Gastroesophageal sphincter (tissue), 3 donors: ENCODE measurements at regions not wholly inside any gene's neighbourhood (a gene's known extent, or its start where the extent isn't known, plus 50 kb on each side); places are given as distances from the start of the nearest gene placed in this dataset.

Experiments used
- CTCF ChIP-seq, 4 experiments: fragments of 200-600 bp in 2 of 4; fragments of 450-650 bp in 2 of 4; sonication (generic) in 1 of 4; IDR thresholded peaks; one replicate each; pipeline ENCODE4 v1.5.1; 2017 to 2019; ENCODE audit warnings: antibody characterized with exemption in 4 of 4, mild to moderate bottlenecking in 2 of 4, moderate library complexity in 2 of 4
- EP300 ChIP-seq: sonication (generic); formaldehyde crosslinking; IDR thresholded peaks from one replicate; pipeline ENCODE4 v1.6.1; 2017; ENCODE audit warnings: antibody characterized with exemption, mild to moderate bottlenecking
- POLR2A ChIP-seq, 2 donors: fragments of 450-650 bp; IDR thresholded peaks; one replicate each; pipeline ENCODE4 v1.6.1; 2017; ENCODE audit warnings: antibody characterized with exemption in 2 of 2, mild to moderate bottlenecking in 2 of 2, moderate library complexity in 1 of 2

GRCh38 chr2:236633775-236634560 lies 64.3 kb downstream of the ACKR3 start:
- no peak for TF ChIP-seq POLR2A (IDR thresholded peaks at IDR 0.05)
- no peak for TF ChIP-seq CTCF (IDR thresholded peaks at IDR 0.05)
- no peak for TF ChIP-seq EP300
